ENCODE measurements at regions not wholly inside any gene's neighbourhood (a gene's known extent, or its start where the extent isn't known, plus 50 kb on each side); places are given as distances from the start of the nearest gene placed in this dataset.
"Not testable (repeated sequence)": the region's sequence is repeated elsewhere in the genome, so short reads cannot be mapped to it uniquely, and the experiment has no call there.

DNA sequence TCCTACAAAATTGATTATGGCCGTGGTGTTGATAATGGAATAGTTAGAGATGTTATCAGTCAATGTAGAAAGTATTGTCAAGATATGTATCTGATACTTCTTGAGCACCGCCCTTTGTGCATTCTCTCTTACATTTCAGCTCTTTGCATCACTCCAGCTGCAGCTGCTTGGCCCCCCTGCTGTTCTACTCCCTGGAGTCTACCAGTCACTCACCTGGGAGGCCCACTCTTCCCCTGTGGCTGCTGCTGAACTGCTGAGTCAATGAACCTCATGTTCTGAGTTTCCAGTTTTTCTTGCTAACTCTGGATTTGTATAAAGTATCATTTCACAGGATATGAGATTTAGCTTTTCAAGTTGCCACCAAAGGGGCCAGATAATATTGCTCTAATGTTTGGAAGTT, 312.8 kb upstream of the SLC16A7 start:
- no peaks in the 10 kb centered on the region for H3K9me3 ChIP-seq (ENCODE audit: low read depth)
- peak; percentile 11 for DNase-seq (ENCODE audit: low spot score)
- H3K36me3 ChIP-seq (replicated peaks; ENCODE audit: insufficient read depth, low read depth), result no peaks in the 10 kb centered on the region
- no peak overlapping the region for H3K4me2 ChIP-seq
- H3K4me1 ChIP-seq (ENCODE audit: insufficient read depth), result no peaks in the 10 kb centered on the region
- H3K27ac ChIP-seq, result no peak overlapping the region
- no peak overlapping the region for H2AFZ ChIP-seq
- TF ChIP-seq, protein P1, sequence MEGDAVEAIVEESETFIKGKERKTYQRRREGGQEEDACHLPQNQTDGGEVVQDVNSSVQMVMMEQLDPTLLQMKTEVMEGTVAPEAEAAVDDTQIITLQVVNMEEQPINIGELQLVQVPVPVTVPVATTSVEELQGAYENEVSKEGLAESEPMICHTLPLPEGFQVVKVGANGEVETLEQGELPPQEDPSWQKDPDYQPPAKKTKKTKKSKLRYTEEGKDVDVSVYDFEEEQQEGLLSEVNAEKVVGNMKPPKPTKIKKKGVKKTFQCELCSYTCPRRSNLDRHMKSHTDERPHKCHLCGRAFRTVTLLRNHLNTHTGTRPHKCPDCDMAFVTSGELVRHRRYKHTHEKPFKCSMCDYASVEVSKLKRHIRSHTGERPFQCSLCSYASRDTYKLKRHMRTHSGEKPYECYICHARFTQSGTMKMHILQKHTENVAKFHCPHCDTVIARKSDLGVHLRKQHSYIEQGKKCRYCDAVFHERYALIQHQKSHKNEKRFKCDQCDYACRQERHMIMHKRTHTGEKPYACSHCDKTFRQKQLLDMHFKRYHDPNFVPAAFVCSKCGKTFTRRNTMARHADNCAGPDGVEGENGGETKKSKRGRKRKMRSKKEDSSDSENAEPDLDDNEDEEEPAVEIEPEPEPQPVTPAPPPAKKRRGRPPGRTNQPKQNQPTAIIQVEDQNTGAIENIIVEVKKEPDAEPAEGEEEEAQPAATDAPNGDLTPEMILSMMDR (IDR thresholded peaks at IDR 0.05; ENCODE audit: poor library complexity), result no peak
- no peak for TF ChIP-seq EZH2phosphoT487 (IDR thresholded peaks at IDR 0.05; ENCODE audit: low read depth, severe bottlenecking, unreplicated experiment)
- TF ChIP-seq EZH2 (IDR thresholded peaks at IDR 0.05; ENCODE audit: borderline replicate concordance), result no peak
- no peaks in the 10 kb centered on the region for H3K79me2 ChIP-seq
- 80% methylated on average over 2 of the region's 2 CpGs for WGBS (ENCODE audit: low lambda C conversion rate, missing lambda C conversion rate)
- no peaks in the 10 kb centered on the region for H4K20me1 ChIP-seq (ENCODE audit: insufficient read depth, poor library complexity, severe bottlenecking)
- no peaks in the 10 kb centered on the region for H3K9me2 ChIP-seq (replicated peaks; ENCODE audit: insufficient read depth)
- H3K27me3 ChIP-seq, result no peaks in the 10 kb centered on the region
- no peak overlapping the region for H3K4me3 ChIP-seq

DNA sequence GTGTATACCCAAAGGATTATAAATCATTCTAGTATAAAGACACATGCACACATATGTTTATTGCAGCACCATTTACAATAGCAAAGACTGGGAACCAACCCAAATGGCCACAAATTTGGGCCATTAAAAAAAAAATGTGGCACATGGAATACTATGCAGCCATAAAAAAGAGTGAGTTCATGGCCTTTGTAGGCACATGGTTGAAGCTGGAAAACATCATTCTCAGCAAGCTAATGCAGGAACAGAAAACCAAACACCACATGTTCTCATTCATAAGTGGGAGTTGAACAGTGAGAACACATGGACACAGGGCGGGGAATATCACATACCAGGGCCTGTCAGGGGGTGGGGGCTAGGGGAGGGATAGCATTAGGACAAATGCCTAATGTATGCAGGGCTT, 322.3 kb upstream of the SLC16A7 start:
- not testable (repeated sequence) for H3K36me3 ChIP-seq (replicated peaks; ENCODE audit: insufficient read depth, low read depth); H3K4me2 ChIP-seq; H3K9me2 ChIP-seq (replicated peaks; ENCODE audit: insufficient read depth); H3K27ac ChIP-seq; H3K4me3 ChIP-seq; H3K27me3 ChIP-seq; H3K9me3 ChIP-seq (ENCODE audit: low read depth); H4K20me1 ChIP-seq (ENCODE audit: insufficient read depth, poor library complexity, severe bottlenecking); H3K79me2 ChIP-seq; H2AFZ ChIP-seq; DNase-seq (ENCODE audit: low spot score); H3K4me1 ChIP-seq (ENCODE audit: insufficient read depth)
- WGBS (ENCODE audit: low lambda C conversion rate, missing lambda C conversion rate), result 100% methylated on average over 1 of the region's 1 CpG

DNA sequence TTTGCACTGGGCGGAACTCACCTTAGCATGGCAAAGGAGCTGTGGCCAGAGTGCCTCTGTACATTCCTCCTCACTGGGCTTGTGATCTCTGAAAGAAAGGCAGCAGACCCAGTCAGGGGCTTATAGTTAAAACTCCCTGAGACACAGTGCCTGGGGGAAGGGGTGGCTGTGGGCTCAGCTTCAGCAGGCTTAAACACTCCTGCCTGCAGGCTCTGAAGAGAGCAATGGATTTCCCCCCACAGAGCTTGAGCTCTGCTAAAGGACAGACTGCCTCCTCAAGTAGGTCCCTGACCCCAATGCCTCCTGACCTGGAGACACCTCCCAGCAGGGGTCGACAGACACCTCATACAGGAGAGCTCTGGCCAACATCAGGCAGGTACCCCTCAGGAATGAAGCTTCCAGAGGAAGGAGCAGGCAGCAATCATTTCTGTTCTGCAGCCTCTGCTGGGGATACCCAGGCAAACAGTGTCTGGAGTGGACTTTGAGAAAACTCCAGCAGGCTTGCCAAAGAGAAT, 327.5 kb upstream of the SLC16A7 start:
- no peaks in the 10 kb centered on the region for H3K79me2 ChIP-seq
- no peaks in the 10 kb centered on the region for H3K9me3 ChIP-seq (ENCODE audit: low read depth)
- TF ChIP-seq, protein P1 (IDR thresholded peaks at IDR 0.05; ENCODE audit: poor library complexity), result no peak
- TF ChIP-seq EZH2 (IDR thresholded peaks at IDR 0.05; ENCODE audit: borderline replicate concordance), result no peak
- no peak for TF ChIP-seq EZH2phosphoT487 (IDR thresholded peaks at IDR 0.05; ENCODE audit: low read depth, severe bottlenecking, unreplicated experiment)
- H3K9me2 ChIP-seq (replicated peaks; ENCODE audit: insufficient read depth), result no peaks in the 10 kb centered on the region
- H3K36me3 ChIP-seq (replicated peaks; ENCODE audit: insufficient read depth, low read depth), result no peaks in the 10 kb centered on the region
- no peak for DNase-seq (ENCODE audit: low spot score)
- no peak overlapping the region for H3K27ac ChIP-seq
- H2AFZ ChIP-seq, result no peak overlapping the region
- no peaks in the 10 kb centered on the region for H3K27me3 ChIP-seq
- 72% methylated on average over 2 of the region's 2 CpGs for WGBS (ENCODE audit: low lambda C conversion rate, missing lambda C conversion rate)
- H3K4me2 ChIP-seq, result no peak overlapping the region
- H3K4me3 ChIP-seq, result no peak overlapping the region
- no peaks in the 10 kb centered on the region for H4K20me1 ChIP-seq (ENCODE audit: insufficient read depth, poor library complexity, severe bottlenecking)
- no peaks in the 10 kb centered on the region for H3K4me1 ChIP-seq (ENCODE audit: insufficient read depth)

DNA sequence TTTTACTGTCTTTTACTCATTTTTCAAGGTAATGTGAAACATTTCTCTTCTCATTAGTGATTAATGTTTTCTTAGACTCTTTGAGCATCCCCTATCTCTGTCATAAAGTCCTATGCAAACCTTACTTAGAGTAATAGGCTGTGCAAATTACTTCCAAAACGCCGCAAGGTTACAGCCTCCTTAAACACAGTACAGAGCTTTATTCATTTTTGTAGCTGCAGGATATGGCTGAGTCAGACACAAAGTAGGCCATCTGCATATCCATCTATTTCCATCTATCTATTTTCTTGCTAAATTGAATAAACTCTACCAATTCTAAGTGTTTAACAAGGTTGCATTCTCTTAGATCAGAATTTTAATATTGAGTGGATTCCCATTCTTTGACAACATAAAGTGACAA, 335.6 kb upstream of the SLC16A7 start:
- TF ChIP-seq EZH2 (IDR thresholded peaks at IDR 0.05; ENCODE audit: borderline replicate concordance) (no peak), EZH2phosphoT487 (IDR thresholded peaks at IDR 0.05; ENCODE audit: low read depth, severe bottlenecking, unreplicated experiment) (no peak)
- TF ChIP-seq, protein P1 (IDR thresholded peaks at IDR 0.05; ENCODE audit: poor library complexity), result no peak
- Histone ChIP-seq H3K36me3 (replicated peaks; ENCODE audit: insufficient read depth, low read depth) (no peaks in the 10 kb centered on the region), H3K9me2 (replicated peaks; ENCODE audit: insufficient read depth) (no peaks in the 10 kb centered on the region), H3K27ac (no peak overlapping the region), H3K9me3 (ENCODE audit: low read depth) (no peaks in the 10 kb centered on the region), H3K4me2 (no peak overlapping the region), H3K4me1 (ENCODE audit: insufficient read depth) (no peaks in the 10 kb centered on the region), H2AFZ (no peak overlapping the region), H3K79me2 (no peaks in the 10 kb centered on the region), H3K27me3 (no peaks in the 10 kb centered on the region), H3K4me3 (no peak overlapping the region), H4K20me1 (ENCODE audit: insufficient read depth, poor library complexity, severe bottlenecking) (no peaks in the 10 kb centered on the region)
- 80% methylated on average over 2 of the region's 2 CpGs for WGBS (ENCODE audit: low lambda C conversion rate, missing lambda C conversion rate)
- DNase-seq (ENCODE audit: low spot score), result no peak

Measured in hepatocyte (in vitro differentiated cells).